PC-9 (cell line): ENCODE measurements at regions not wholly inside any gene's neighbourhood (a gene's known extent, or its start where the extent isn't known, plus 50 kb on each side); places are given as distances from the start of the nearest gene placed in this dataset.

ENCODE experiments used
- CTCF ChIP-seq: fragments of 200-600 bp; sonication (generic); conservative IDR thresholded peaks from 2 replicates; pipeline ENCODE4 v1.6.1; 2017; ENCODE audit warnings: mixed run types, antibody characterized with exemption, mild to moderate bottlenecking, moderate library complexity
- EZH2 ChIP-seq: fragments of 200-600 bp; sonication (generic); IDR thresholded peaks from 2 replicates; pipeline ENCODE4 v1.8.0; 2017; ENCODE audit warnings: antibody characterized with exemption, low read depth

- no peak for TF ChIP-seq CTCF
- TF ChIP-seq EZH2 = no peak
Observed at GRCh38 chr7:69443136-69443535, 155.1 kb upstream of the AUTS2 start.
